ENCODE measurements at regions not wholly inside any gene's neighbourhood (a gene's known extent, or its start where the extent isn't known, plus 50 kb on each side); places are given as distances from the start of the nearest gene placed in this dataset.

- no peak for TF ChIP-seq CHD2 (IDR thresholded peaks at IDR 0.05; ENCODE audit: low read length)
- no peak for TF ChIP-seq CTCF (IDR thresholded peaks at IDR 0.05; ENCODE audit: control extremely low read depth in 1 of 3, insufficient read depth in 1 of 3, low read depth in 1 of 3, low read length in 3 of 3)
- TF ChIP-seq, protein P1, sequence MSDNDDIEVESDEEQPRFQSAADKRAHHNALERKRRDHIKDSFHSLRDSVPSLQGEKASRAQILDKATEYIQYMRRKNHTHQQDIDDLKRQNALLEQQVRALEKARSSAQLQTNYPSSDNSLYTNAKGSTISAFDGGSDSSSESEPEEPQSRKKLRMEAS (IDR thresholded peaks at IDR 0.05): no peak
- TF ChIP-seq NRF1 (IDR thresholded peaks at IDR 0.05; ENCODE audit: low read depth, low read length): no peak
- TF ChIP-seq, protein P2, sequence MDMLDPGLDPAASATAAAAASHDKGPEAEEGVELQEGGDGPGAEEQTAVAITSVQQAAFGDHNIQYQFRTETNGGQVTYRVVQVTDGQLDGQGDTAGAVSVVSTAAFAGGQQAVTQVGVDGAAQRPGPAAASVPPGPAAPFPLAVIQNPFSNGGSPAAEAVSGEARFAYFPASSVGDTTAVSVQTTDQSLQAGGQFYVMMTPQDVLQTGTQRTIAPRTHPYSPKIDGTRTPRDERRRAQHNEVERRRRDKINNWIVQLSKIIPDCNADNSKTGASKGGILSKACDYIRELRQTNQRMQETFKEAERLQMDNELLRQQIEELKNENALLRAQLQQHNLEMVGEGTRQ (IDR thresholded peaks at IDR 0.05; ENCODE audit: low read length): no peak
- TF ChIP-seq CEBPB (IDR thresholded peaks at IDR 0.05; ENCODE audit: low read depth, low read length): no peak
- TF ChIP-seq SP1 (IDR thresholded peaks at IDR 0.05; ENCODE audit: low read depth, low read length): no peak
- no peak for TF ChIP-seq JUND (IDR thresholded peaks at IDR 0.05; ENCODE audit: low read length)
- TF ChIP-seq EZH2 (IDR thresholded peaks at IDR 0.05; ENCODE audit: low read depth, low read length, severe bottlenecking): no peak
Observed at GRCh38 chr13:103931331-103931845, 865.2 kb upstream of the SLC10A2 start.
